Stomach (tissue), 8 donors: ENCODE measurements at regions not wholly inside any gene's neighbourhood (a gene's known extent, or its start where the extent isn't known, plus 50 kb on each side); places are given as distances from the start of the nearest gene placed in this dataset.
"Not testable (repeated sequence)": the region's sequence is repeated elsewhere in the genome, so short reads cannot be mapped to it uniquely, and the experiment has no call there.

ENCODE experiments used
- DNase-seq, 2 donors: peaks; one replicate each; pipeline versions ENCODE4 v3.0.0 to v3.0.0-alpha.2; 2013 to 2019
- H3K27ac ChIP-seq, 5 donors: fragments of 200-600 bp in 4 of 5; sonication (generic) in 4 of 5; one replicate each; pipeline ENCODE4 v1.5.1; 2013 to 2019; ENCODE audit warnings: mild to moderate bottlenecking in 1 of 5, moderate library complexity in 1 of 5
- H3K27me3 ChIP-seq, 3 donors: fragments of 200-600 bp; sonication (generic); one replicate each; pipeline ENCODE4 v1.5.1; 2017 to 2019; ENCODE audit warnings: mixed run types in 1 of 3
- H3K36me3 ChIP-seq, 4 donors: fragments of 200-600 bp; sonication (generic); 1 replicate in 3 of 4; 2 replicates in 1 of 4; pipeline ENCODE4 v1.5.1; 2016 to 2019
- H3K4me1 ChIP-seq, 4 donors: fragments of 200-600 bp; sonication (generic); one replicate each; pipeline ENCODE4 v1.5.1; 2016 to 2019
- H3K4me3 ChIP-seq, 4 donors: fragments of 200-600 bp; sonication (generic) in 3 of 4; one replicate each; pipeline ENCODE4 v1.5.1; 2016 to 2019; ENCODE audit warnings: mild to moderate bottlenecking in 1 of 4
- H3K9me3 ChIP-seq, 4 donors: fragments of 200-600 bp; sonication (generic); one replicate each; pipeline ENCODE4 v1.5.1; 2016 to 2019
- EP300 ChIP-seq: sonication (generic); formaldehyde crosslinking; IDR thresholded peaks from one replicate; pipeline ENCODE4 v1.6.1; 2017; ENCODE audit warnings: antibody characterized with exemption
- POLR2A ChIP-seq, 4 donors: fragments of 450-650 bp; IDR thresholded peaks; one replicate each; pipeline ENCODE4 v1.6.1; 2016; ENCODE audit warnings: antibody characterized with exemption in 4 of 4, control low read depth in 2 of 4, mild to moderate bottlenecking in 1 of 4, moderate library complexity in 1 of 4
- POLR2AphosphoS5 ChIP-seq, 3 donors: sonication (generic); formaldehyde crosslinking; IDR thresholded peaks; one replicate each; pipeline ENCODE4 v1.6.1; 2016; ENCODE audit warnings: antibody characterized with exemption in 3 of 3
- WGBS, 5 donors: extraction: QIAGEN DNeasy Blood & Tissue Kit in 3 of 5; methylation state at CpG; one replicate each; pipeline versions ENCODE4 v1.1.5 to v1.1.7; 2013 to 2018; 5-methylcytosine and 5-hydroxymethylcytosine counted together
- intact Hi-C: fragments of 100-400 bp; cut with DNase I; formaldehyde crosslinking; loops from one replicate; pipeline ENCODE4 v1.15.1; 2023; ENCODE audit warnings: low total_unique reads
- TF ChIP-seq, protein P1 (sequence below), 7 experiments: fragments of 450-650 bp in 4 of 7; fragments of 200-600 bp in 3 of 7; sonication (generic) in 3 of 7; IDR thresholded peaks; one replicate each; pipeline ENCODE4 v1.5.1; 2016 to 2019; ENCODE audit warnings: antibody characterized with exemption in 7 of 7, control low read depth in 2 of 7, mild to moderate bottlenecking in 1 of 7
- donor health status: healthy with polysubstance abuse.
- donor health status: Bipolar disorder and iron deficiency.
- donor health status: healthy.

DNA sequence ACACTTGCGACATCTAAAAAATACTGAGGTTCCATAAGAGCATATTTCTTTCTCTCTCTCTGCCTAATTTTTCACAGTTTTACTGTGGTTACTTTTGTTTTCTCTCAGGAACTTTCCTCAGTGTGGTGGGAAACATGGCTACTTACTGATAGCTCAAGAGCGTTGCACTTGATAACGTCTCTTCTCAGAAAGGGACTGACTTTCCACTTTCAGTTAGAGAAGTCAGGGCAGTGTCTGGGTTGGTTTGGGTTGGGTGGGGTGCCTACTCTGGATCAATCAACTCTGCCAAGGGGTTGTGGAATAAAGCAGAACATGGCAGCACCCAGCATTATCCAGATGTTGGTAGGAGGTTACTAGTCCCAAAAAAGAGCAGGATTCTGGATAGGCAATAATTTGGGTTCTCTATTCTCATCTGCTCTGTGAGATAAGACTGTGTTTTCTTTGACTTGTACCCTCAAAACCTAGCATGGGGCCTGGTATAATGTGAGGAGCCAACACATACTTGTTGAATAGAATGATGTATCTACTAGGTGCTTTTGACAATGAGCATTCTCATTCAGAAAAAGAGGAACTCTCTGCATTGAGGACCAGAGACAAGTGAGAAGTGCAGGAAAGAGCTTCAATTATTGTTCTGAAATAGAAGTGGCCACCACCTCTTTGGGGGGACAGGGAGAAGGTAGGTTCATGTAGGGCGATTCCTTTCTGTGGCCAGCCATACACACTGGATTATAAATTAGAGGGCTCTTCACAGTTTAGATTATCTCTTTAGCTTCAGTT, 315.7 kb downstream of the REEP3 start:
- intact Hi-C loops, result no loop called here
- H3K9me3 ChIP-seq, result no peaks in the 10 kb centered on the region
- no peaks in the 10 kb centered on the region for H3K36me3 ChIP-seq
- H3K4me1 ChIP-seq, result no peaks in the 10 kb centered on the region
- 89 to 92% (median 91%) methylated on average over 4 of the region's 4 CpGs for whole genome bisulfite sequencing, 5 donors
- H3K4me3 ChIP-seq, result no peak overlapping the region
- DNase-seq, result no peak
- no peak overlapping the region for H3K27ac ChIP-seq
- H3K27me3 ChIP-seq, result no peaks in the 10 kb centered on the region
- TF ChIP-seq, protein P1, sequence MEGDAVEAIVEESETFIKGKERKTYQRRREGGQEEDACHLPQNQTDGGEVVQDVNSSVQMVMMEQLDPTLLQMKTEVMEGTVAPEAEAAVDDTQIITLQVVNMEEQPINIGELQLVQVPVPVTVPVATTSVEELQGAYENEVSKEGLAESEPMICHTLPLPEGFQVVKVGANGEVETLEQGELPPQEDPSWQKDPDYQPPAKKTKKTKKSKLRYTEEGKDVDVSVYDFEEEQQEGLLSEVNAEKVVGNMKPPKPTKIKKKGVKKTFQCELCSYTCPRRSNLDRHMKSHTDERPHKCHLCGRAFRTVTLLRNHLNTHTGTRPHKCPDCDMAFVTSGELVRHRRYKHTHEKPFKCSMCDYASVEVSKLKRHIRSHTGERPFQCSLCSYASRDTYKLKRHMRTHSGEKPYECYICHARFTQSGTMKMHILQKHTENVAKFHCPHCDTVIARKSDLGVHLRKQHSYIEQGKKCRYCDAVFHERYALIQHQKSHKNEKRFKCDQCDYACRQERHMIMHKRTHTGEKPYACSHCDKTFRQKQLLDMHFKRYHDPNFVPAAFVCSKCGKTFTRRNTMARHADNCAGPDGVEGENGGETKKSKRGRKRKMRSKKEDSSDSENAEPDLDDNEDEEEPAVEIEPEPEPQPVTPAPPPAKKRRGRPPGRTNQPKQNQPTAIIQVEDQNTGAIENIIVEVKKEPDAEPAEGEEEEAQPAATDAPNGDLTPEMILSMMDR (IDR thresholded peaks at IDR 0.05), result no peak
- TF ChIP-seq POLR2AphosphoS5 (IDR thresholded peaks at IDR 0.05), result no peak
- no peak for TF ChIP-seq POLR2A (IDR thresholded peaks at IDR 0.05)
- TF ChIP-seq EP300, result no peak

DNA sequence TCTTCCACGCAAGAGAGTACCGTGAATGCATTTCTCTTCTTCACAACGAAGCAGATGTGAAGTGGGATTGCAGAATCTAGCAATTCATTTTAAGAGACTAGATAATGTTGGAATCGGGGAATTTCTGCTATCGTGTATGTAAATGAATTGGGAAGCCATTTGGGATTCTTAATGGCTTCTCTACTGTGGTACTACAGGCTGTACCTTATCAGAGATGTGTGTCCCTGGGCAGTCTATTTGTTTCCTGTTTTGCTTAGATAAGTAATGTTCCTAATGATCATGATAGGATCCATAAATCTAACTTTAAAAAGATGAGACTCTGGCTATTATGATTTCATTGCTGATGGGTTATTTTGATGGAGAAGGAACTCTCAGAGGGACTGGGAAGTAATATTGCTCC, 320.6 kb downstream of the REEP3 start:
- intact Hi-C loops, result no loop called here
- no peaks in the 10 kb centered on the region for H3K27me3 ChIP-seq
- H3K4me3 ChIP-seq, result no peak overlapping the region
- no peak overlapping the region for H3K27ac ChIP-seq
- H3K36me3 ChIP-seq, result no peaks in the 10 kb centered on the region
- no peak for DNase-seq
- 90 to 96% (median 93%) methylated on average over 5 of the region's 5 CpGs for WGBS, 5 donors
- TF ChIP-seq, protein P1 (IDR thresholded peaks at IDR 0.05), result no peak
- TF ChIP-seq EP300, result no peak
- no peak for TF ChIP-seq POLR2AphosphoS5 (IDR thresholded peaks at IDR 0.05)
- no peak for TF ChIP-seq POLR2A (IDR thresholded peaks at IDR 0.05)
- peaks cover 0 to 1% (median 0%) of the 10 kb centered on the region in 4 donors for H3K9me3 ChIP-seq
- H3K4me1 ChIP-seq, result no peaks in the 10 kb centered on the region

- TF ChIP-seq EP300 (no peak), POLR2AphosphoS5 (IDR thresholded peaks at IDR 0.05) (no peak), POLR2A (IDR thresholded peaks at IDR 0.05) (no peak)
- TF ChIP-seq, protein P1 (IDR thresholded peaks at IDR 0.05), result no peak
- DNase-seq, result no peak
- WGBS, 5 donors, result 83 to 90% (median 87%) methylated on average over 2 of the region's 2 CpGs
Observed at GRCh38 chr10:63843107-63843506, 321.9 kb downstream of the REEP3 start.

DNA sequence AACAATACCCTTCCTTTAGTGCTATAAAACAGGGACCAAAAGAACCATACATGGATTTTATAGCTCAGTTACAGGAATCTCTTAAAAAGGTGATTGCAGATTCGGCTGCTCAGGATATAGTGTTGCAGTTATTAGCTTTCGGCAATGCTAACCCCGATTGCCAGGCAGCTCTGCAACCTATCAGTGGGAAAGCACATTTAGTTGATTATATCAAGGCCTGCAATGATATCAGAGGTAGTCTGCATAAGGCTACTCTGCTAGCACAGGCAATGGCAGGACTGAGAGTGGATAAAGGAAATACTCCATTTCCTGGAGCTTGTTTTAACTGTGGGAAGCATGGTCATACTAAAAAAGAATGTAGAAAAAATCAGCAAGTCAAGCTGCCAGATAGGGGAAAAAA, 327.7 kb downstream of the REEP3 start:
- H3K4me3 ChIP-seq, intact Hi-C loops, H3K9me3 ChIP-seq, H3K4me1 ChIP-seq, H3K36me3 ChIP-seq, DNase-seq, H3K27ac ChIP-seq, H3K27me3 ChIP-seq: not testable (repeated sequence)
- 57 to 84% (median 63%) methylated on average over 3 of the region's 3 CpGs for WGBS, 5 donors

More at GRCh38 chr10:63843107-63843506, 321.9 kb downstream of the REEP3 start:
- H3K27ac ChIP-seq, result no peak overlapping the region
- H3K27me3 ChIP-seq, result no peaks in the 10 kb centered on the region
- no peaks in the 10 kb centered on the region for H3K36me3 ChIP-seq
- intact Hi-C loops, result no loop called here
- H3K4me1 ChIP-seq, result no peaks in the 10 kb centered on the region
- H3K4me3 ChIP-seq, result no peak overlapping the region
- H3K9me3 ChIP-seq, result peaks cover 0 to 4% (median 0%) of the 10 kb centered on the region in 4 donors

- WGBS, 5 donors, result 82 to 97% (median 88%) methylated on average over 1 of the region's 1 CpG
- intact Hi-C loops, result no loop called here
- no peak for DNase-seq
- peaks cover 6 to 12% (median 10%) of the 10 kb centered on the region in 4 donors for H3K4me1 ChIP-seq
- H3K27ac ChIP-seq, result no peak overlapping the region
- peaks cover 0 to 20% (median 0%) of the 10 kb centered on the region in 3 donors for H3K27me3 ChIP-seq
- H3K9me3 ChIP-seq, result peaks cover 0 to 9% (median 7%) of the 10 kb centered on the region in 4 donors
- TF ChIP-seq, protein P1 (IDR thresholded peaks at IDR 0.05), result no peak
- TF ChIP-seq POLR2AphosphoS5 (IDR thresholded peaks at IDR 0.05) (no peak), POLR2A (IDR thresholded peaks at IDR 0.05) (no peak), EP300 (no peak)
- no peak overlapping the region for H3K4me3 ChIP-seq
- no peaks in the 10 kb centered on the region for H3K36me3 ChIP-seq
Observed at GRCh38 chr10:63862860-63863259, 341.7 kb downstream of the REEP3 start.
